C4-2B (cell line): ENCODE measurements at regions not wholly inside any gene's neighbourhood (a gene's known extent, or its start where the extent isn't known, plus 50 kb on each side); places are given as distances from the start of the nearest gene placed in this dataset.

Source experiments
- ZFX ChIP-seq: fragments of 450-650 bp; IDR thresholded peaks from 2 replicates; pipeline ENCODE4 v1.6.1; 2017
- TF ChIP-seq, protein P1 (sequence below): fragments of 450-650 bp; conservative IDR thresholded peaks from 2 replicates; pipeline ENCODE4 v1.5.1; 2017; ENCODE audit warnings: mild to moderate bottlenecking

DNA sequence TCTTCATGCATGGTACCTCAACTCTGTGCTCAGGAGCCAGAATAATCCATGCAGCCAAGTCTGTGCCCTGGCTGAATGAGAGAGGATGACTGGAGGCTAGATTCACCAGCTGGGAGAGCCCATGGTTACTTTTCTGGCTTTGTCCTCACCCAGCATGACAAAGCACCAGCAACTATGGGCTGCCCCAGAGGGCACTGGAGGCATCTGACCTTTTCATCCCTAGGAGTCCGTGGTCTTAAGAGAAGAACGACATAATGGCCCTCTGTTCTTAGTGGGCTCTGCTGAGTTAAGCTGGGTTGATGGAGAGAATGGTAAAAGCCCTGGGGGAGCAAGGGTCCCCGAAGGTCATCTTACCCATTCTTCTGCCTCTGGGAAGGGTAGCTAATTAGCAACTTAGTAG, 54.6 kb upstream of the TNP1 start:
- TF ChIP-seq, protein P1, sequence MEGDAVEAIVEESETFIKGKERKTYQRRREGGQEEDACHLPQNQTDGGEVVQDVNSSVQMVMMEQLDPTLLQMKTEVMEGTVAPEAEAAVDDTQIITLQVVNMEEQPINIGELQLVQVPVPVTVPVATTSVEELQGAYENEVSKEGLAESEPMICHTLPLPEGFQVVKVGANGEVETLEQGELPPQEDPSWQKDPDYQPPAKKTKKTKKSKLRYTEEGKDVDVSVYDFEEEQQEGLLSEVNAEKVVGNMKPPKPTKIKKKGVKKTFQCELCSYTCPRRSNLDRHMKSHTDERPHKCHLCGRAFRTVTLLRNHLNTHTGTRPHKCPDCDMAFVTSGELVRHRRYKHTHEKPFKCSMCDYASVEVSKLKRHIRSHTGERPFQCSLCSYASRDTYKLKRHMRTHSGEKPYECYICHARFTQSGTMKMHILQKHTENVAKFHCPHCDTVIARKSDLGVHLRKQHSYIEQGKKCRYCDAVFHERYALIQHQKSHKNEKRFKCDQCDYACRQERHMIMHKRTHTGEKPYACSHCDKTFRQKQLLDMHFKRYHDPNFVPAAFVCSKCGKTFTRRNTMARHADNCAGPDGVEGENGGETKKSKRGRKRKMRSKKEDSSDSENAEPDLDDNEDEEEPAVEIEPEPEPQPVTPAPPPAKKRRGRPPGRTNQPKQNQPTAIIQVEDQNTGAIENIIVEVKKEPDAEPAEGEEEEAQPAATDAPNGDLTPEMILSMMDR: no peak
- TF ChIP-seq ZFX: no peak
